ENCODE measurements at regions not wholly inside any gene's neighbourhood (a gene's known extent, or its start where the extent isn't known, plus 50 kb on each side); places are given as distances from the start of the nearest gene placed in this dataset.
"Not testable (repeated sequence)": the region's sequence is repeated elsewhere in the genome, so short reads cannot be mapped to it uniquely, and the experiment has no call there.

DNA sequence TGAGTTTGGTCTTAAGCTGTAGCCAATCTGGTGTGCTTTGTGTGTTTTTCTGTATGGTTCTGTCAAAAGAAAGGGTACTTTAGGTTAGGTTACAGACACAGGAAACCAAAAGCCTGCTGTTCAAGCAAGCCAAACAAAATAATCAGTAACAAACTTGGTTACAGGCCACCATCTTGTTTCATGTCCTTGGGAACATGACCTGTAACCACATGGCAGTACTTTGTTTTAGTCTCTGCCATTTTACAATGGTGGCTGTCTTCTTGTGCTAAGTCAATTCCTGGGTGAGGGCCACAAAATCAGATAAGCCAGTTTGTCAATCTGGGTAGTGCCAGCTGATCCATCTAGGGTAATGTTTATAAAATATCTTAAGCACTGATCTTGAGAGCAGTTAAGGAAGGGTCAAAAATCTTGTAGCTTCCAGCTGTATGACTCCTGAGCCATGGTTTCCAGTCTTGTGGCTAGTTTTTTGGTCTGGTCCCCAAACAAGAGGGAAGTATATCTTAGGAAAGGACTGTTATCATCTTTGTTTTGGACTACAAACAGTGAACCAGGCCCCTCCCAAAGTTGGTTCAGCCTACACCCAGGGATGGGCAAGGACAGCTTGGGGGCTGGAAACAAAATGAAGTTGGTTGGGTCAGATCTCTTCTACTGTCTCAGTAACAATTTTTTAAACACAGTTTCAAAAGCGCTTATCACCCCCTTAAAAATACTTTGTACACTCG lies 90.0 kb downstream of the IGLL5 start:
- DNase-seq (ENCODE audit: low read depth in 2 of 2): no peak

DNA sequence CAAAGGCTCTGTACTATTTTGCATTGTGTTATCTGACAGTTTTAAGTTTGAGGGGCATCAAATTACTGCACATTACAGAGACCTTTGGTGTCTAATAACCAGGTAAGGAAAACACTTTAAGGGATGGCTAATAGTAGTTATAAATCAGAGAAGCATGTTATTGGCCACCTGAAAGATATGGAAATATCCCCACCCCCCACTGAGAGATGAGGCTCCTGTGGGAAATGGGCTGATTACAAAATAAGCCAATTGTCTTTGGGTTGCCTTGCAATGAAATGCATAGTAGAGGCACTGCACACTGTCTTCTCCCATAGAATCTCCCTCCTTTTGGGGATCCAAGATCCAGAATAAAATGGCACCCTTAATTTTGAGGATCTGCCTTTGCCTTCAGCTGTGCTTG lies 91.0 kb downstream of the IGLL5 start:
- DNase-seq (ENCODE audit: low read depth in 2 of 2): no peak

DNA sequence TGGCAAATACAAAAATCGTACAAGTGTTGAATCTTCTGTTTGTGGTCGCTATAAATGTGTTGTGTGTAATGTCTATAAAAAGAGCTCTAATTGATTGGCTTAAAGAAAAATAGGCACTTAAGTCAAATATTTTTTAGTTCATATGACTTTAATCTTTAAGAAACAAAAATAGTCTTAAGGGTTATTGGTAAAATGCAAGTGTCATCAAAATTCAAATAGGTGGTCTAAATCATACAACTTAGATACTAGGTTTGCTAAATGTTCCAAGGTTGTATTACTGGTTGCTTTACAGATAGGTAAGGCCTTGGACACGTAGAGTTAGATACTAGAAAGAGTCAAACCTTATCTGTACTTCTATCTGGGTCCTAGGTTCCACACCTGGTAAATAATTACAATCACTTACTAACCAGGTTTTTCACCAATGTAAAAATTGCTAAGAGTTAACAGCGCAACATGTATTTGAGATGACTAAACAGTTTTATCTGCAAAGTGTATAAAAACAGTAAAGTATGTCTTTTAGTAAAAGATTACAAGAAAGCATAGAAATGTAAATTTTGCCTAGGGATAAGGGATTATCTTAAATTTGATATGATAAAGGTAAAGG lies 91.1 kb upstream of the GNAZ start:
- DNase-seq (ENCODE audit: low read depth in 2 of 2): no peak

DNA sequence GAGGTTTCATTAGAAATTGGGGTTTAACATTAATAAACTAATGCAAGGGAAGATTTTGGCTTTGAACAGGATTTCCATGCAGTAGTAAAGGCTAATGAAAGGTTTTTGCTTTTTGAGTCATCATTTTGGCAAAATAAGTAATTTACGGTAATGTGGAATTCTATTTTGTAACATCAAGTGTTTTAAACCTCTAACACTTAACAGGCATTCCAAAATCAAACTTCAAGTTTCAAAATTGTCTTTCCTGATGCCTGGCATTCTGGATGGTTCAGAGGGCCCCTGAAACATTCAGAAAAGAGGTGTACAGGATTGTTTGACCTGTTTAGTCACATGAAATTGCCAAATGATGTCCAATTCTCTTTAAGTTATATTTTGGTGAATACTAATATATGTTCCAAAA lies 90.4 kb upstream of the GNAZ start:
- DNase-seq (ENCODE audit: low read depth in 2 of 2): no peak

DNA sequence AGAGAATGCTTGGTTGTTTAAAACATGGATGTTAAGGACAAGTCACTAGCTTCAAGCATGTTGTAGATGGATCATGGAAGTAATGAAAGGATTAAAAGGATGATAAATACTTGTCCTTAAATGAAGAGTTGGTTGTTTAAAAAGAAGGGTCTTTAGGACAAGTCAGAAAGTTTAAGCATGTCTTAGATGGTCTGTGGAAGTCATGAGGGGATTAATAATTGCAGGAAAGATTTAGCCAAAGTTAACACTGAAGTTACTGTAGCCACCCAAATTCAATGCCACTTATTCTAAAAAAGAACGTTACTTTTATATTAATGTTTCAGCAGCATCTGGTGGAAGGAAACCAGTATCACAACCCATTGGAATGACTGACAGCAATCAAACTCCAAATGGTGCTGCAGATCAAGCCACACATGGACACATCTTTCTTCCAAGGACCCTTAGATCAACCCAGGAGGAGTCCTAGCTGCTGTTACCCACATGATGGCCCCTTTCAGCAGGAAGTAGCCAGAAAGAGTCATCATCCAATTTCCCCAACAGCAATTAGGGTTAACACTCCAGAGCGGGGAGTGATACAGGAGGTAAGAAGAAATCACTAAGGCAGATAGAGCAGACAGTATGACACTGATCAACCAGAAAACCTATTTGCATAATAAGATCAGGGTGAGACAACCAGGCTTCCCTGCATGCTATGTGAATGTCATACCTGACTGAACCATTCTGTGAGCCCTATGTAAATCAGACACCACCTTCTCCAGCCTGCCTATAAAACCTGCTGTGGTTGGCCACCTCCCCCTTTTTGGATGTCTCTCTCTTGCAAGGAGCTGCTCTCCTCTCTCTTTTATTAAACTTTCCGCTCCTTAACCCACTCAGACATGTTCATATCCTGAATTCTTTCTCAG lies 88.4 kb upstream of the GNAZ start:
- no peak for DNase-seq (ENCODE audit: low read depth in 2 of 2)

DNA sequence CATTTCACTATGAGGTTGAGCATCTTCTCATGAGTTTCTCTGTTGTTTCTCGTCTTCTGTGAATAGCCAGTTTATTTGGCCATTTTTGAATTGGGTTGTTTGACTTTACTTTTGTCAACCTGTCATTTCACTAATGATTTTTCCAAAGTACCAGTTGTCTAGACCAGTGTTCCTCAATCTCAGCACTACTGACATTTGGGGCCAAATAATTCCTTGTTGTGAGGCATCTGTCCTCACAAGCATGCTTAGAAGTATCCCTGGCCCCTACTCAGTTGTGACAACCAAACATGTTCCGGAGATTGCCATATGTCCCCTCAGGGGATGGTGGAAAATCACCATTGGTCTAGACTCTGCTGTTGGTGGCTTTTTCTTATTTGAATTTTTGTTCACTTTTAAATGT lies 87.7 kb upstream of the GNAZ start:
- DNase-seq (ENCODE audit: low read depth in 2 of 2): no peak

DNA sequence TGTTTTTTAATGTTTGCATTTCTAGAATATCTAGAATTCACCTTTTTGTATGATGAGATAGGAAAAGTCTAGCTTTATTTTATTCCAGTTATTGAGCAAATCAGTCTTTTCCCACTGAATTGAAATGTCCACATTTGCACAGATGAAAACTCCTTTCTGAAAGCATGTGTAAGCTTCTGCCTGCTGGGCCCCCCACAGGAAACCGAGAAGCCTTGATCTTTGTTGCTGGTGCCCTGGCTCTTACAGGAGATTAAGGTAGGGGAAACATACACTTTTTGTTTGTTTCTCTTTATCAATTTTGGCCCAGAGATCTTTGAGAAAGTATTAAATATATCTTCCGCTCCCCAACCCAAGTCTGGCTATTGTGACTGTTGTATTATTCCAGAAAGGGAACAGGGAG lies 87.2 kb upstream of the GNAZ start:
- no peak for DNase-seq (ENCODE audit: low read depth in 2 of 2)

DNA sequence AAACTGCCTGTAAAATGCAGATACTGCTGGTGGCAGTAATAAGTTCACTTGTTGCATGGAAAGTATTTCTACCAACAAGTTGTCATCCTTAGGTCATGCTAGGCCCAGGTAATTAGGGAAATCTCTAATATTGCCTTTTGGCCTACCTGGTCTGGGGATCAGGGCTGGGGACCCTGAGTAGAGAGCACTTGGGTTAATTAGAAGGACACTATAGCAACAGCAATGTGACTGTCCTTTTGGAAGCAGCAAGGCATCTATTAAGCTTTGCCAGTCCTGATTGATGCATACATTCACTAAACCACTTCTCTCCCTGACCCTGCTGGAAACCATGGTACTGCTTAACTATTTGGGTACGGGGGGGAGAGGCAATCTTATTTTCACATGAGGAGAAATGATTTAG lies 86.5 kb upstream of the GNAZ start:
- no peak for DNase-seq (ENCODE audit: low read depth in 2 of 2)

DNA sequence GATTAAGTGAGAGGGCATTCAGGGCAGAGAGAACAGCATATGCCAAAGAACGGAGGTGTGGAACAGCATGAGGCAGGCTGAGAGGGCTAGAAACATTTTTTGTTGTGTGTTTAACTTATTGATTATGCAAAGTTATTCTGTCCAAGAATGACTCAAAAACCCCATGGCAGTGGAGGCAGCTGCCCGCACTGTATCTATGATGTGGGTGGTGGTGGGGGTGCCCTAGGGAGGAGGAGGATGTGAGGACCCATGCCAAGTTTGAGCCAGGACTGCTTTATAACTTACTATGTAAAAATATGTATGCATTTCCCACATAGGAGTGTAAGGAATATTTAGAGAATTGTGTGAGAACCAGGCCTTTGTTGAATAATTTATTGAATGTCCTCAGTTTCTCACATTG lies 85.4 kb upstream of the GNAZ start:
- DNase-seq (ENCODE audit: low read depth in 2 of 2): no peak

DNA sequence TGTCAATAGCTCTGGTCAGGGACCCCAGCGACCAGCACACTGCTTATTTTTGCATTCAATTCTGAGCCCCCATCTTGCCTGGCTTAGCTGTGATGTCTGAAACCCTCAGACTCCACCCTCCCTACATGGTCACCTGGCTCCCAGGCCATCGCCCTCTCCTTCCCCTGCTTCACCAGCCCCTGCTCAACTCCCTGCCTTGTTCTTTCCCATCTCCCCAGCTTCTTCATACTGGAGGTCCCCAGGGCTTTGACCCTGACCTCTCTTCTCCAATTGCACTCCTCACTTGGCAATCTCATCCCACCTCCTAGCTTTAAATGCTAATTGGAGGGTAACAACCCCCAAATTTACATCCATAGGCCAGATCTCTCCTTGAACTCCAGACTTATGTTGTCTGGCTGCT lies 84.3 kb upstream of the GNAZ start:
- no peak for DNase-seq (ENCODE audit: low read depth in 2 of 2)

DNA sequence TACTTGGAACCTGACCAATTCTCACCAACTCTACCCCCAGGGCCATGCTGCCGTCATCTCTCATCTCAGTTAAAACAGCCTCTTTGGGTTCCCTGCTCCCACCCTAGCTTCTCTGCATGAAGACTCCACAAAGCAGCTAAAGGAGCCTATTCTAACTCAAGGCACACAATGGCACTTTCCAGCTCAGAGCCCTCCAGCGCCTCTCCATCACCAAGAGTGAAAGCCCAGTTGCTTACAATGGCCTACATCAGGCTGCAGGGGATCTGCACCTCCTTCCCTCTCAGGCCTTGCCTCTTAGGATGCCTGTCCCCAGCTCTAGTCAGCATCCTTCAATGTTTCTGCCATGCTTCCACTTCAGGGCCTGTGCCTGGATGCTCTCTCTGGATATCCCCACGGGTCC lies 83.7 kb upstream of the GNAZ start:
- no peak for DNase-seq (ENCODE audit: low read depth in 2 of 2)

DNA sequence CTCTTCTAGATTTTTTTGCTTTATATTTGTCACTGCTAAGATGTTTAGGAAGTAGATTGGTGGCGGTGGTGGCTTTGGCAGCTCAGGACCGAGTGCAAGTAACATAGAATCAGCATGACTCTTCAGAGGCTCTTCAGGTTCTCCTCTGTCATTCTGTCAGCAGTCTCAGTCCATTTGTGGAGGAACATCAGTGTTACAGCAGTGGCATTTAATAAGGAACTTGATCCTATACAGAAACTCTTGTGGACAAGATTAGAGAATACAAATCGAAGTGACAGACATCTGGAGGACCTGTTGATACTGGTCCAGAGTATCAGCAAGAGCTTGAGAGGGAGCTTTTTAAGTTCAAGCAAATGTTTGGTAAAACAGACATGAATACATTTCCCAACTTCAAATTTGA lies 82.2 kb upstream of the GNAZ start:
- no peak for DNase-seq (ENCODE audit: low read depth in 2 of 2)

DNA sequence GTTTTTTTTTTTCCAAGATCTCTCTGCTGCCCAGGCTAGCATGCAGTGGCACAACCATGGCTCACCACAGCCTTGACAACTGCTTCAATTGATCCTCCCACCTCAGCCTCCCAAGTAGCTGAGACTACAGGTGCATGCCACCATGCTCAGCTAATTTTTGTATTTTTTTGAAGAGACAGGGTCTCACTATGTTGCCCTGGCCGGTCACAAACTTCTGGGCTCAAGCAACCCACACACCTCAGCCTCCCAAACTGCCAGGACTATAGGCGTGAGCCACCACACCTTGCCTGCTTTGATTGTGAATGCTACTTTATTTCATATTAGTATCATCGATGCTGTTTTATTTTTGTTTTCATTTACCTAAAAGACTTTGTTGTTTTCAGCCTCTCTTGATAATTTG lies 81.5 kb upstream of the GNAZ start:
- no peak for DNase-seq (ENCODE audit: low read depth in 2 of 2)

DNA sequence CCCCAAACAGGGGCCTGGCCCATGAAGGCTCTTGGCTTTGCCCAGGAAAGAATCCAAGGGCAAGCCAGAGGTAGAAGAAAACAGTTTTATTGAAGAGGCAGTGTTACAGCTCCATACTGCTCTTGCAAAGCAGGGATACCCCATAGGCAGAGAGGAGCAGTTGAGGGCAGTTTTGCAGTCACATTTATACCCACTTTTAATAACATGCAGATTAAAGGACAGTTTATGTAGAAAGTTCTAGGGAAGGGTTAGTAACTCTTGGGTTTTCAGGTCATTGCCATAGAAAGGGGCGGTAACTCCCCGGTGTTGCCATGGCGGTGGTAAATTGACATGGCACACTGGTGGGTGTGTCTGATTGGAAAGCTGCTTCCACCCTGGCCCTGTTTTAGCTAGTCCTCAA lies 80.5 kb upstream of the GNAZ start:
- no peak for DNase-seq (ENCODE audit: low read depth in 2 of 2)

DNA sequence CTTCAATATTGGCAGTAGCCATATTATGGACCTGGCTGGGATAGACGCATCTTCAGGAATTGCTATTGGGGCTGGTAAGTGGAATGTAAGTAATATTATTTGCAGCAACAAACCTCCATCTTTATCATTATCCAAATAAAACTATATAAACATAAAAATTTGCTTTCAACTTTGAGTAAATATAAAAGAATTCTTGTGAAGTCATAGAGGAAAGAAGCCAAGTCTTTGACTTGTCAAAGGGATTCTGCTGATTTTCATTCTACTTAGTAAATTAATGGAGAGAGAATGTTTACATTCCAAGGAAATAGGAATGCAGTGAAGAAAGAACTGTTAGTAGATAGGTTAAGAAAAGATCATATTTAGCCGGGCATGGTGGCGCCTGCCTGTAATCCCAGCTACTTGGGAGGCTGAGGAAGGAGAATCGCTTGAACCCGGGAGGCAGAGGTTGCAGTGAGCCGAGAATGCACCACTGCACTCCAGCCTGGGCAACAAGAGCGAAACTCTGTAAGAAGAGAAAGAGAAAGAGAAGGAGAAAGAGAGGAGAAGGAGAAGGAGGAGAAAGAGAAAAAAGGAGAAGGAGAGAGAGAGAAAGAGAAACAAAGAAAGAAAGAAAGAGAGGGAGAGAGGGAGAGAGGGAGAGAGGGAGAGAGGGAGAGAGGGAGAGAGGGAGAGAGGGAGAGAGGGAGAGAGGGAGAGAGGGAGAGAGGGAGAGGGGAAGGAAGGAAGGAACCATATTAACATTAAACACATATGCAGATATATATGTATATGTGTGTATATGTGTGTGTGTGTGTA lies 79.4 kb upstream of the GNAZ start:
- DNase-seq (ENCODE audit: low read depth in 2 of 2): not testable (repeated sequence)

DNA sequence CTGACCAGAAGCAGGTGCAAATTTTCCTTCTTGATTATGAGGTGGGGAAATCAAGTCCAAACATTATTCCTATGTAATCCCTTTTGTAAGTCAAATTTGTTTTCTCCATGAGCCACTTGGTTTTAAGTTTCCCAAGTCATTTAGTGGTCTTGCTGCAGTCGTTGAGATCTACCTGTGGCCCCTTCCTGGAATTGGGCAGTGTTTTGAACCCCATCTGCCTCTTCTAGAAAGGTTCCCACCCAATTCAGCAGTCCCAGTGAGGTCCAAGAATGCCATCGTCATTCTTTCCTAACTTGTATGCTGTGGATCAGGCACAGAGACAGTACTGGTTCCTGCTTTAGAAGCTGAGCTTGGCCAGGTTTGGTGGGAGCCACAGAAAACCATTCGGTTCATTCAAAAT lies 77.8 kb upstream of the GNAZ start:
- no peak for DNase-seq (ENCODE audit: low read depth in 2 of 2)

DNA sequence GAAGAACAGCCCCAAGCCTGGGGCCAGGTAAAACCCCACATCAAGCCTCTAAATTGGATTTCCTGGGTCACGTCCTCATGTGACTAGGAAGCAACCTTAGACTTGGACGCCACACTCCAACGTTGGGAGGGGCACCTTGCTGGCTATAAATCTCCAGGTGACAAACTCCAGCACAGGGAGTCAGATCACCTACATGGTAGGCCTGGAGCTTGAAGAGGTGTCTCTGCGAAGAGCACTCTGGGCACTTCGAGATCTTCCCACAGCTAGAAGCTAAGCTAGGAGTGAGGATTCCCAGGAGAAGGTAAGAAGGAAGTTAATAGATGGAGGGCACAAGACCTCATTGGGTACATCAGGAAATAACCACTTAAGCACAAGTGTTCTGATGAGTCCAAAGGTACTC lies 77.1 kb upstream of the GNAZ start:
- no peak for DNase-seq (ENCODE audit: low read depth in 2 of 2)

DNA sequence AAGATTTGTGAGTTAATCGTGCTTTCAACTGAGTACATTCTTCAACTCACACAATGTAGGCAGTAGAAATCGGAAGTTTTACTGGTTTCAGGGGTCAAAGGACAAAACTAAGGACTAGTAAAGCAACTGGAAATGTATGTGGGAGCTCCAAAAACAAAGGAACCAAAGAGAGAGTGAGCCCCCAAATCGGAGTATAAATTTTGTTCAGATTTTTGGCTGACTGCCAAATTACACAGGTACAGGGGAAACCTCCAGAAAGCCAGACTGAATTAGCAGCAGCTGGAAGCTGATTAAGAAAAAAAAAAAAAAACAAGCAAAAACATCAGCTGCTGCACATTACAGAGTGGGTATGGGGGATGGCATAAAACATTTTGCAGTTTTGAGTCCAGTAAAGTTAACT lies 75.2 kb upstream of the GNAZ start:
- no peak for DNase-seq (ENCODE audit: low read depth in 2 of 2)

DNA sequence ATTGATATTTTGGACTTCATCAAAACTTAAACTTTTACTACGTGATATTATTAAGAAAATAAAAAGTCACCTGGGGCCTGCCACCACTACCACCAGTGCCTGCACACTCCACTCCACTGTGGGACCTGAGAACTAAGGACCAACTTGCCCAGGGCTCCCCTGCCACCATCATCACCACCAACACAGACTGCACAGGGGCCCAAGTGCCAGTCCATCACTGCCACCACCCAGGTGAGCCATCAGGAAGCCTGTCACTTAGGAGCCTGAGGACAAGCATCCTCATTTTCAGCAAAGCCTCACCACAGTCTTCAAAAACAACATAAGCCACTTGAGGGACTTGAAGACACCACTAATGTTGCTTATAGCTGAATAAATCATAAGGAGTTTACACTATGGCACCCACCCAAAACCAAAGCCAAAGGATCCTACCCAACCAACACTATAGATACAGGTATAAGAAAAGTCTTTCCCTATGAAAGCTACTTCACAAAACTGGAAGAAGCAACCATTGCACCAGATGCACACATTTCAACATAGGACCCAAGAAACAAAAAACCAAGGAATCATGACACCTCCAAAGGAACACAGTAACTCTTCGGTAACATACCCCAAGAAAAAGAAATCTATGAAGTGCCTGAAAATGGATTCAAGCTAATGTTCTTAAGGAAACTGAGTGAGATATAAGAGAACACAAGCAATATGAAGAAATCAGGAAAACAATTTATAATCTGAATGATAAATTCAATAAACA lies 73.6 kb upstream of the GNAZ start:
- no peak for DNase-seq (ENCODE audit: low read depth in 2 of 2)

DNA sequence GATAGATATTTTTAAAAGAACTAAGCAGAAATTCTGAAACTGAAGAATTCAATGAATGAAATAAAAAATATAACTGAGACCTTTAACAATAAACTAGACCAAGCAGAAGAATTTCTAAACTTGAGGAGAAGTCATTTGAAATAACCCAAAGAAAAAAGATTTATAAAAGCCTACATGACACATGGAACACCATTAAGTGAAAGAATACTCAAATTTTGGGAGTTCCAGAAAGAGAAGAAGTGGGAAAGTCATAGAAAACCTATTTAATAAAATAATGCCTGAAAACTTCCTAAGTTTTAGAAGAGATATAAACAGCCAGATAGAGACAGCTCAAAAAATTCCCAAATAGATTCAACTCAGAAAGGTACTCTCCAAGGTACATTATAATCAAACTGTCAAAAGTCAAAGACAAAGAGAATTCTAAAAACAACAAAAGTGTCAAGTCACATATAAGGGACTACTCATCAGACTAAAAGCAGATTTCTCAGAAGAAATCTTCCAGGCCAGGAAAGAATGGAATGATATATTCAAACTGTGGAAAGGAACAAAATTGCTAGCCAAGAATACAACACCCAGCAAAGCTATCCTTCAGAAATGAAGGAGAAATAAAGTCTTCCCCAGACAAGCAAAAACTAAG lies 72.9 kb upstream of the GNAZ start:
- DNase-seq (ENCODE audit: low read depth in 2 of 2): no peak

DNA sequence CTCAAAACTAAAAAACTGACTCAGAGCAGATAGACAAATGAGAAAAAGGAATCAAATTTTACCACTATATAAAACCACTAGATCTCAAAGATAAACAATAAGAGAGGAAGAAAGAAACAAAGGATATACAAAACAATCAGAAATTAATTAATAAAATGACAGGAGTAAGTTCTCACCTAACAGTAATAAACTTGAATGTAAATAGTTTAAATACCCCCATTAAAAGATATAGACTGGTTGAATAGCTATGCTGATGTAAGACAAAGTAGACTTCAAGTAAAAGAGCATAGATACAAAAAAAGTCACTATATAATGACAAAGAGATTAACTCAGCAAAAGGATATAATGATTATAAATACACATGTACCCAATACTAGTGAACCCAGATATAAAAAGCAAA lies 72.3 kb upstream of the GNAZ start:
- DNase-seq (ENCODE audit: low read depth in 2 of 2): no peak

Data from stimulated activated CD4-positive, alpha-beta T cell treated with anti-CD3 and anti-CD28 coated beads, Interleukin-1b, Interleukin-23, amount 100 ng/mL, for 4 hours (primary cell).